Kidney (tissue), 13 donors: ENCODE measurements at regions not wholly inside any gene's neighbourhood (a gene's known extent, or its start where the extent isn't known, plus 50 kb on each side); places are given as distances from the start of the nearest gene placed in this dataset.

Source experiments
- DNase-seq, 5 donors: peaks; one replicate each; pipeline ENCODE4 v3.0.0-alpha.2; 2013 to 2020
- FAIRE-seq: peaks from 2 replicates; lab custom pipeline; 2012; peaks lifted over from hg19 to GRCh38; lab: Jason Lieb, UNC
- H3K27ac ChIP-seq, 2 donors: one replicate each; pipeline ENCODE4 v1.7.0; 2013; ENCODE audit warnings: low read depth in 2 of 2, low read length in 2 of 2, inconsistent platforms in 1 of 2
- H3K27me3 ChIP-seq: one replicate; pipeline ENCODE4 v1.7.1; 2013; ENCODE audit warnings: low read length, inconsistent platforms; ENCODE audit not compliant: control insufficient read depth, insufficient read depth
- H3K36me3 ChIP-seq, 3 donors: one replicate each; pipeline versions ENCODE4 v1.7.0 to v1.7.1; 2013; ENCODE audit warnings: low read length in 3 of 3, control low read depth in 1 of 3, inconsistent platforms in 1 of 3; ENCODE audit not compliant: insufficient read depth in 3 of 3, control insufficient read depth in 2 of 3
- H3K4me1 ChIP-seq, 3 donors: one replicate each; pipeline versions ENCODE4 v1.7.0 to v1.7.1; 2013; ENCODE audit warnings: low read length in 3 of 3, inconsistent platforms in 1 of 3, low read depth in 1 of 3; ENCODE audit not compliant: control insufficient read depth in 2 of 3, insufficient read depth in 2 of 3
- H3K4me3 ChIP-seq, 3 donors: one replicate each; pipeline versions ENCODE4 v1.7.0 to v1.8.1; 2013; ENCODE audit warnings: low read length in 3 of 3, control low read depth in 1 of 3, inconsistent platforms in 1 of 3
- H3K9ac ChIP-seq, 3 donors: one replicate each; pipeline versions ENCODE4 v1.7.0 to v1.7.1; 2013; ENCODE audit warnings: low read length in 3 of 3, control low read depth in 1 of 3, inconsistent platforms in 1 of 3
- H3K9me3 ChIP-seq, 3 donors: one replicate each; pipeline versions ENCODE4 v1.7.0 to v1.7.1; 2013; ENCODE audit warnings: low read length in 3 of 3, control low read depth in 1 of 3, inconsistent platforms in 1 of 3; ENCODE audit not compliant: control insufficient read depth in 2 of 3, insufficient read depth in 1 of 3
- CTCF ChIP-seq: IDR thresholded peaks from 3 replicates; pipeline ENCODE4 v1.5.1; 2012; ENCODE audit warnings: mild to moderate bottlenecking, moderate library complexity, borderline replicate concordance; ENCODE audit not compliant: insufficient read depth; ENCODE audit errors: extremely low read depth
- intact Hi-C: fragments of 100-400 bp; cut with DNase I; formaldehyde crosslinking; loops from one replicate; pipeline ENCODE4 v1.11.1; 2022
- donor health status: control.
- donor health status: control.
- donor health status: control.
- donor health status: control.
- donor health status: control.
- donor health status: DM: yes; HTN: yes; CAD: no.
- donor health status: Normal renal cell carcinoma (clear cell type).

GRCh38 chr2:223222397-223222796, 170.4 kb downstream of the KCNE4 start:
- Histone ChIP-seq H3K27ac (no peak overlapping the region), H3K4me1 (no peaks in the 10 kb centered on the region), H3K27me3 (no peaks in the 10 kb centered on the region), H3K9ac (no peak overlapping the region), H3K9me3 (no peaks in the 10 kb centered on the region), H3K36me3 (no peaks in the 10 kb centered on the region), H3K4me3 (no peak overlapping the region)
- TF ChIP-seq CTCF, result no peak
- DNase-seq, result no peak
- intact Hi-C loops, result no loop called here
- no peak for FAIRE-seq

GRCh38 chr2:223223156-223223555, 171.2 kb downstream of the KCNE4 start:
- FAIRE-seq, result no peak
- no peaks in the 10 kb centered on the region for H3K9me3 ChIP-seq
- no peak overlapping the region for H3K9ac ChIP-seq
- peak in 1 of 5 donors; percentile 25 for DNase-seq
- intact Hi-C loops, result no loop called here
- no peak overlapping the region for H3K4me3 ChIP-seq
- no peaks in the 10 kb centered on the region for H3K4me1 ChIP-seq
- no peaks in the 10 kb centered on the region for H3K27me3 ChIP-seq
- H3K27ac ChIP-seq, result no peak overlapping the region
- H3K36me3 ChIP-seq, result no peaks in the 10 kb centered on the region
- no peak for TF ChIP-seq CTCF

GRCh38 chr2:223225266-223225665, 173.3 kb downstream of the KCNE4 start:
- no peak for TF ChIP-seq CTCF
- intact Hi-C loops, result no loop called here
- FAIRE-seq, result no peak

GRCh38 chr2:223226264-223226663, 174.3 kb downstream of the KCNE4 start:
- Histone ChIP-seq H3K27me3 (no peaks in the 10 kb centered on the region), H3K36me3 (no peaks in the 10 kb centered on the region), H3K4me1 (no peaks in the 10 kb centered on the region), H3K27ac (no peak overlapping the region), H3K4me3 (no peak overlapping the region), H3K9ac (no peak overlapping the region), H3K9me3 (no peaks in the 10 kb centered on the region)
- no peak for TF ChIP-seq CTCF
- DNase-seq, result no peak
- intact Hi-C loops, result no loop called here
- FAIRE-seq, result no peak

More at GRCh38 chr2:223225266-223225665, 173.3 kb downstream of the KCNE4 start:
- no peak for DNase-seq
- no peaks in the 10 kb centered on the region for H3K9me3 ChIP-seq
- no peaks in the 10 kb centered on the region for H3K27me3 ChIP-seq
- H3K9ac ChIP-seq, result no peak overlapping the region
- H3K36me3 ChIP-seq, result no peaks in the 10 kb centered on the region
- H3K27ac ChIP-seq, result no peak overlapping the region
- H3K4me1 ChIP-seq, result no peaks in the 10 kb centered on the region
- H3K4me3 ChIP-seq, result no peak overlapping the region
